HG03521 (cell line): ENCODE measurements at regions not wholly inside any gene's neighbourhood (a gene's known extent, or its start where the extent isn't known, plus 50 kb on each side); places are given as distances from the start of the nearest gene placed in this dataset.

Experiments used
- ATAC-seq: cut with Tn5 transposase; IDR thresholded peaks from one replicate; pipeline ENCODE4 v1.9.1; 2021; ENCODE audit warnings: mild to moderate bottlenecking, moderate library complexity; ENCODE audit not compliant: unreplicated experiment

DNA sequence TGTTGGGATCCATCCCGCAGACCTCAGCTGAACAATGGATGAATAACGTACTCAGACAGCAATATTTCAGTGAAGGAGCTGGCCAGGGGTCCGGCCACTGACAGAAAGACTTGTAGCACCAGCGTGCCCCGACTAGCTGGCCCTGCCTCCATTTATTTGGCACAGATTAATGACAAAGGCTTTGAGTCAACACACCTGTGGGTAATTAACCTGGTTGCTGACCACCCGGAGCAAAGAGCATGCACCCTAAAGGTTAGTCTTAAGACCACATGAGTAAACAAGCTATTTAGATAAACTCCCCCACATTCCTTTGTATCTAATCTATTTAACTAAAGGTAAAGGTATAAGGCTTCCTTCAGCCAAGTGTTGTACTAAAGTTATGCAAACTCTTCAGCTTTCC, 868.6 kb downstream of the LRFN5 start:
- ATAC-seq = no peak

GRCh38 chr14:42470427-42470719, 863.7 kb downstream of the LRFN5 start:
- ATAC-seq = no peak

- ATAC-seq = no peak
Measured at GRCh38 chr14:42469637-42470426, 863.2 kb downstream of the LRFN5 start.

GRCh38 chr14:42460673-42461072, 854.0 kb downstream of the LRFN5 start:
- ATAC-seq = no peak

DNA sequence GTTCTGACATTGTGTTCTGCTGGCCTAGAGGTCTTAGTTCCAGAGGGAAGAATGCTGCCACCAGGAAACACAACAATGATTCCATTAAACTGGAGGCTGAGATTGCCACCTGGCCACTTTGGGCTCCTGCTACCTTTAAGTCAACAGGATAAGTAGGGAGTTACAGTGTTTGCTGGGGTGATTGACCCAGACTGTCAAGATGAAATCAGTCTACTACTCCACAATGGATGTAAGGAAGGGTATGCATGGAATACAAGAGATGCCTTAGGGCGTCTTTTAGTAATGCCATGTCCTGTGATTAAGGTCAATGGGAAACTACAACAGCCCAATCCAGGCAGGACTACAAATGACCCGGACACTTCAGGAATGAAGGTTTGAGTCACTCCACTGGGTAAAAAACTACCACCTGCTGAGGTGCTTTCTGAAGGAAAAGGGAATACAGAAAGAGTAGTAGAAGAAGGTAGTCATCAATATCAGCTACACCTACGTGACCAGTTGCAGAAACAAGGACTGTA, 852.6 kb downstream of the LRFN5 start:
- ATAC-seq = no peak

DNA sequence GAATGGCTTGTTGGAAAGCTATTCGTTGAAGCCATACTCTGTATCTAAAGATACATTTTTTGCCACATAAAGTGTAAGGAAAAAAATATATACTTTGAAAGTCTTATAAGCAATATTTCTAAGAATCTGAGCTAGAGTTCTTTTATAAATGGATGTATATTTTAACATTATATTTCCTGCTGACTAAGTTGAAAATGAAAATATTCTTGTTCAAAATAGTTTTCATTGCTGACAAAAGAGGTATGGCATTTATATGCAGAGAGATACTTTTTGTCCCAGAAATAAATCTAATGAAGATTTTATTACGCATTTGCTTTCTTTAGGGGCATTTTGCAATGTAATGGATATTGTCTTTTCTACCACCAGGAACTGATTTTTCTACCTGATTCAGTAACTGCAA, 834.9 kb downstream of the LRFN5 start:
- ATAC-seq = no peak

- no peak for ATAC-seq
Measured at GRCh38 chr14:42437809-42438208, 831.1 kb downstream of the LRFN5 start.

DNA sequence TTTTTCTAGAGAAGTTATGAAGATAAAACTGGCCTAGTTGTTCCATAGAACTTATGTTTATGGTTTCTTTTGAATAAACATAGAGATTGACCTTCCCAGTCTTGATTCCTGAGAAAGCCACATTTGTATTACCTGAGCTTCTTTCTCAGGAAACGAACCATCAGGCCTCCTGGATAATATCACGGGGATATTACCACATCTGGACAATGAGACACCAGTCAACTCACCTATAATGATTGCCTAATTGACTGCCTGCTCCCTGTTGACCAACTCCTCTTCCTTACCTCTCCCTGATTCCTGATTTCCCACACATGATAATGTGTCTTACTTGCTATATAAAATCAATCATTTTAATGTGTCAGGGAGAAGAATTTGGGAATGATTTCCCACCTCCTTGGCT, 822.7 kb downstream of the LRFN5 start:
- no peak for ATAC-seq

DNA sequence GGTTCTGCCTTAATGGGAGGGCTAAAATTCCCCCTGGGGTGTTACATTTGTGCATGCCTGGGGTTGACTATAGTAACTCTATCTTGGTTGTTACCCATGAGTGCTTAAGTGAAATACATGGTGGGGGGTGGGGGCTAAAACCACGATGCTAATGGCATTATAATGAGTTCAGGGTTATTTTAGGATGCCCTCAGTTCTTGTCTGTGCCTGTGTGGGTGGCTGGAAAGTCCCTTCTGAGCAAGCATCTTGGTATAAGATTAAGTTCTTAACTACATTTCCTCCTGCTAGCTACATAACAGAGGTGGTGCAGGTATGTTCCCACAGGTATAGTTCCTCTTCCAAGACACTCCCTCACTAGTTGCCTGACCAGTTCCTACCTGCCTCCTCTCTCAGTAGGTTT, 822.3 kb downstream of the LRFN5 start:
- peak; percentile 86 for ATAC-seq

GRCh38 chr14:42424501-42424900, 817.8 kb downstream of the LRFN5 start:
- ATAC-seq = no peak

DNA sequence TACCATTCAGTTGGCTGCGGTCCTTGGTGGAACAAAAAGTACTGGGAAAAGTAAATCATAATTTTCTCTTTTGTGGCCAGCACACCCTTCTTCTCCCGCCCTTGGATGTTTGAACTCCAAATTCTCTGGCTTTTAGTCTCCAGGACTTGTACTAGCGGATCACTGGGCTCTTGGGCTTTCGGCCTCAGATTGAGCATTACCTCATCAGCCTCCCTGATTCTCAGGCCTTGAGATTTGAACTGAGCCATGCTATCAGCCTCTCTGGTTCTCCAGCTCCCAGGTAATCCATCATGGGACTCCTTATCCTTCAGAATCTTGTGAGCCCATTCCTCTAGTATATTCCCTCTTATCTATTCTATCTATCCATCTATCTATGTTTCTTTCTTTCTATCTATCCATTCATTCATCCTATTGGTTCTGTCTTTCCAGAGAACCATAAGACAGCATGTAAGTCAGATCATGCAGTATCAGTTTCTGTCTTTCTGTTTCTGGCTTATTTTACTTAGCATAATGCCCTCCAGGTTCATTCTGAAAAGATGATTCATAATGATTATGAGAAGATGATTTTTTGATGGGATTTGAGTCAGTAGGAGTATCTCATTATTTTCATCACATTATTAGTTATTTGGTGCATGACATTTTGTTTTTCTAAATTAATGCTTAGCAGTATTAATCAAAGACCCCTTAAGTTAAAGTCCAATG, 814.9 kb downstream of the LRFN5 start:
- no peak for ATAC-seq

DNA sequence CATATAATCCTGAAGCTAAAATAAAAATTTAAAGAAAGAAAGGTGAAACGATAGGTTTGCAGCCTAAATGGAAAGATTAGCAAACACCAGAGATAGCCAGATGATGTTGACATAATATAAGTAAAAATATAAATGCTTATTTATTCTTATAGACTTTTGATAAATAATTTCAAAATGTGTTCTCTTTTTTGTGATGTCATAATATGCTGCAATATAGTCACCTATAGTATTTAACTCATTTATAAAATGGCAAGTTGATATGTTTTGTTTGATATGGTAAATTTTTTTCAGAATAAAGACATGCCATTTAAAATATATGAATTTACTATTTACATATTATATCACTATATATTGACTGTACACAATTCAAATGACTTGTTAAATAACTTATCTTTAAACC, 813.4 kb downstream of the LRFN5 start:
- ATAC-seq = no peak

DNA sequence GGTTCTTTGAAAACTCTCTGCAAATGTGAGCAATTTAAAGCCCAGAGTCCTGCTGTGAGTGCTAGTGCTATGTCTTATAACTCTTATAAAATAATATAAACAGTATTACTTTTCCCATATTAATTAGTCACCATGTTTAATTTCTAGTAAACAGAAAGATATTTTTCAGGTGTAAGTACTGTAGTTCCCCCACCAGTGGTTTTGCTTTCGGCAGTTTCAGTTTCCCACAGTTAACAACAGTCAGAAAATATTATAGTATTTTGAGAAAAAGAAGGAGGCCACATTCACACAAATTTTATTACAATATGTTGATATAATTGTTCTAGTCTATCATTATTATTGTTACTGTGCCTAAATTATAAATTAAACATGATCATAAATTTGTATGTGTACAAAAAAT, 800.5 kb downstream of the LRFN5 start:
- ATAC-seq = no peak

DNA sequence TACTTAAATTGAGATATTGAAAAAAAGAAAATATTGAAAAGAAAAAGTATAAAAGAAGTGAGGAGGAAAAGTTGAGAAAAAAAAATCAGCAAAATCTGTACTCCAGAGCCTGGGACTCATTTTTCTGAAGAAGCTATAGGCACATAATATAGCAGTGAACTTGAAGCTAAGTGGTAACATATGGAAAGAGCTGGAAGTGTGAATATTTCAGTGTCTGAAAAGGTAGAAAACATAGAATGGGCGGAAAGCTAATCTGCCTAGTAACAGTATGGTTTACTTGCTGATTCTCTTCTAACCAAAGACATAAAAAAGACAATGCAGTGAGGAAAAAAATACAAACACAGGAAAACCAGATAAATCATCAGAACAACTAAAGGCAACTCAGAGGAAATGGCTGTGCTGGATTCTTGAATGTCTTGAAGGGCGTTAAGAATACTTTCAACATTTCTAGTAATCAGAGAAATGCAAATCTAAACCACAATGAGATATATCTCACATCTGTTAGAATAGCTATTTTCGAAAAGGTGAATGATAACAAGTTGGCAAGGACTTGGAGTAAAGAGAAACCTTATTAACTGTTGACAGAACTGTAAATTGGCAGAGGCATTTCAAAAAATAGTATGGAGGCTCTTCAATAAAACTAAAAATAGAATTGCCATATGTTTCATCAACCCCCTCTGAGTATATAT, 784.6 kb downstream of the LRFN5 start:
- peak; percentile 62 for ATAC-seq

DNA sequence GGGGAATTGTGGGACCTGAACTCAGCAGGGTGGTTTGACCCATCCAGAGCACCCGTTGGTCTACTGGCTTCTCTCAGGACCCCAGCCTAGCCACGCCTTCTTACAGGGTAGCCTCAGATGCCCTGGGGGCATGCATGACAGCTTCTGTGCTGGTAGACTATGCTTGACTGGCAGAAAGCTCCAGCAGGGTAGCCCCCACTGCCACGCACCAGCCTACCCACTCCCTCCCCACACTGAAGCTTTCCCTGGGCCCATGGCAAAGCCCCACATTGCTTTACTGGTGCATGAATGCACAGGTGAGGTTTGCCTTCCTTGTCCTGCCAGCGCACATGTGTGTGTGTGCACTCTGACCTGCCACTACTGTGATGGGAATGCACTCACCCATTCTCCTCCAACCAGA, 772.2 kb downstream of the LRFN5 start:
- no peak for ATAC-seq

- ATAC-seq = no peak
Measured at GRCh38 chr14:42378274-42378673, 771.6 kb downstream of the LRFN5 start.

- ATAC-seq = no peak
Measured at GRCh38 chr14:42374332-42374731, 767.7 kb downstream of the LRFN5 start.

- no peak for ATAC-seq
Measured at GRCh38 chr14:42370056-42370455, 763.4 kb downstream of the LRFN5 start.

DNA sequence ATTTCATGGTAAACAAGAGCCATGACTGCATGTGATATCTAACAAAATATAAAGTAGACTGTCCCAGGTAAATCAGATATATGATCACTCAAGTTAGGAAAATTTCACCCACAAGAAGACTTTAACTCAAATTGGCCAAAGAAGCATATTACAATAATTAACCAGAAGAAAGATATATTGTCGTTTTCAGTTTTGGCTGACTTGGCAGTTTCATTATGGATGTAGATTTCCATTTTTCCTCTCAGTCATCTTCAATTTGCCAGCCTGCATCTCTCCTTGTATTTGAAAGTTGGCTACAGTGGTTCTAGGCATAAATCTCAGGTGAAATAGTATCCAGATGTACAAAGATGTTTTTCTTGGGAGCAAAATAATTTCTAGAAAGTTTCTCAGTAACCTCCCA, 761.6 kb downstream of the LRFN5 start:
- ATAC-seq = no peak

DNA sequence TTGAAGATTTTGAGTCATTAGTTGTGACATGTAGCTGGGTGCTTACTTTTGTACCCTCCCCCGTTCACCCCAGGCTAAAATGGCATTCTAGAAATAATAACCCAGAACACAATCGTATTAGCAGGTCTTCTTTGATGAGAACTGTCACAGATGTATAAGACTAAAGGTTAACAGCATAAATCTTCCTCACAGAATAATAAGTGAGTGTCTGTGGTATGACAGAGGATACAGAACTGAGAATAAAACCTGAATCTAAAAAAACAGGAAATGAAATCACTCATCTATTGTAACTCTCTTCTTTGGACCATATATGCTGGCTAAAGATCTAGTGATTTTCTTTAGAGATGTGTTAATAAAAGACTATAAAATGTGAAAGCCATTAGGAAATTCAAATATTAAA, 746.6 kb downstream of the LRFN5 start:
- ATAC-seq = peak; percentile 88

GRCh38 chr14:42335918-42336317, 729.2 kb downstream of the LRFN5 start:
- ATAC-seq = no peak

DNA sequence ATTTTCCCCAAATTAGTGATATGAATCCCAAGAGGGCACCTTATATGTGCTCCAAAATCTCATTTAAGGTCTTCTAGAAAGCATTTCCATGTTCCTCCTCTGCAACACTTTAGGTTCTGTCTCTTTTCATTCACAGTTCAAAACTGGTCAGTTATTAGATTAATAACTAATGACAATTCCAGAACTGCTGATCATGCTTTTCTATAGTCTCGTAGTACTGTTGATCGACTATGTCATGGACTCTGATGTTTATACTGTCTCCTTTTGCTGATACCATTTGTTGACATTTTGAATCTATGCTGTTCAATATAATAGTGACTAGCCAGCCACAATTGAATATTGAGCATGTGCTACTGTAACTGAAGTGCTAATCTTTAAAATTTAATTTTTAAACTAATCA, 728.3 kb downstream of the LRFN5 start:
- ATAC-seq = no peak
